H9 (cell line): ENCODE measurements at regions not wholly inside any gene's neighbourhood (a gene's known extent, or its start where the extent isn't known, plus 50 kb on each side); places are given as distances from the start of the nearest gene placed in this dataset.

Experiments
- DNase-seq: peaks from one replicate; pipeline ENCODE4 v3.0.0-alpha.2; 2017
- H2AFZ ChIP-seq: one replicate; pipeline ENCODE4 v1.6.1; 2013; ENCODE audit warnings: mild to moderate bottlenecking, low read length, control low read depth, moderate library complexity
- H2AK5ac ChIP-seq: 2 replicates; pipeline ENCODE4 v1.6.1; 2013; ENCODE audit warnings: low read length, control low read depth, mixed read lengths; ENCODE audit not compliant: insufficient read length
- H2BK120ac ChIP-seq: one replicate; pipeline ENCODE4 v1.6.1; 2013; ENCODE audit warnings: low read depth, mild to moderate bottlenecking, low read length, control low read depth, inconsistent platforms; ENCODE audit not compliant: poor library complexity, severe bottlenecking
- H2BK12ac ChIP-seq: 2 replicates; pipeline ENCODE4 v1.6.1; 2013; ENCODE audit warnings: low read length, control low read depth, mixed read lengths, low read depth; ENCODE audit not compliant: insufficient read length
- H2BK15ac ChIP-seq: 2 replicates; pipeline ENCODE4 v1.6.1; 2013; ENCODE audit warnings: low read depth, low read length, control low read depth
- H2BK20ac ChIP-seq: one replicate; pipeline ENCODE4 v1.6.1; 2013; ENCODE audit warnings: low read depth, mild to moderate bottlenecking, low read length, control low read depth, inconsistent platforms; ENCODE audit not compliant: poor library complexity, severe bottlenecking
- H2BK5ac ChIP-seq: 2 replicates; pipeline ENCODE4 v1.6.1; 2013; ENCODE audit warnings: low read length, control low read depth, mixed read lengths; ENCODE audit not compliant: insufficient read length
- H3K14ac ChIP-seq: 2 replicates; pipeline ENCODE4 v1.6.1; 2013; ENCODE audit warnings: low read length, control low read depth; ENCODE audit not compliant: insufficient read depth
- H3K18ac ChIP-seq: 2 replicates; pipeline ENCODE4 v1.6.1; 2013; ENCODE audit warnings: low read depth, mild to moderate bottlenecking, mixed read lengths, low read length, control low read depth; ENCODE audit not compliant: insufficient read length
- H3K23ac ChIP-seq: 2 replicates; pipeline ENCODE4 v1.6.1; 2013; ENCODE audit warnings: low read length, control low read depth, mixed read lengths, low read depth; ENCODE audit not compliant: insufficient read length
- H3K23me2 ChIP-seq: 2 replicates; pipeline ENCODE4 v1.6.1; 2013; ENCODE audit warnings: low read depth, mild to moderate bottlenecking, mixed read lengths, low read length, control low read depth; ENCODE audit not compliant: insufficient read length, poor library complexity, severe bottlenecking
- H3K27ac ChIP-seq: 2 replicates; pipeline ENCODE4 v1.5.1; 2013; ENCODE audit warnings: low read length, control low read depth, mixed read lengths, low read depth; ENCODE audit not compliant: insufficient read length
- H3K27me3 ChIP-seq: 2 replicates; pipeline ENCODE4 v1.6.1; 2013; ENCODE audit warnings: low read length, control low read depth, inconsistent platforms; ENCODE audit not compliant: insufficient read depth
- H3K4ac ChIP-seq: 2 replicates; pipeline ENCODE4 v1.6.1; 2013; ENCODE audit warnings: low read depth, mild to moderate bottlenecking, control low read depth, inconsistent platforms, low read length, moderate library complexity
- H3K4me1 ChIP-seq: 2 replicates; pipeline ENCODE4 v1.6.1; 2013; ENCODE audit warnings: low read length, control low read depth, inconsistent platforms; ENCODE audit not compliant: insufficient read depth
- H3K4me2 ChIP-seq: 2 replicates; pipeline ENCODE4 v1.6.1; 2013; ENCODE audit warnings: low read length, control low read depth, mixed read lengths; ENCODE audit not compliant: insufficient read length, insufficient read depth
- H3K56ac ChIP-seq: 2 replicates; pipeline ENCODE4 v1.6.1; 2013; ENCODE audit warnings: low read depth, mild to moderate bottlenecking, mixed read lengths, low read length, control low read depth; ENCODE audit not compliant: insufficient read length
- H3K79me1 ChIP-seq: 2 replicates; pipeline ENCODE4 v1.6.1; 2013; ENCODE audit warnings: low read depth, mild to moderate bottlenecking, moderate library complexity, low read length, control low read depth, inconsistent platforms; ENCODE audit not compliant: insufficient read depth, poor library complexity, severe bottlenecking
- H3K79me2 ChIP-seq: 2 replicates; pipeline ENCODE4 v1.6.1; 2013; ENCODE audit warnings: low read length, control low read depth, inconsistent platforms; ENCODE audit not compliant: insufficient read depth
- H3K9ac ChIP-seq: 2 replicates; pipeline ENCODE4 v1.6.1; 2013; ENCODE audit warnings: low read length, control low read depth, mixed read lengths; ENCODE audit not compliant: insufficient read length; ENCODE audit errors: extremely low read depth
- H3K9me3 ChIP-seq: one replicate; pipeline ENCODE4 v1.6.1; 2013; ENCODE audit warnings: low read depth, low read length, inconsistent platforms; ENCODE audit not compliant: control insufficient read depth
- H3T11ph ChIP-seq: one replicate; pipeline ENCODE4 v1.6.1; 2013; ENCODE audit warnings: mild to moderate bottlenecking, low read length, control low read depth, inconsistent platforms
- H4K20me1 ChIP-seq: one replicate; pipeline ENCODE4 v1.6.1; 2013; ENCODE audit not compliant: control insufficient read depth, insufficient read length, insufficient read depth
- H4K5ac ChIP-seq: 2 replicates; pipeline ENCODE4 v1.6.1; 2013; ENCODE audit warnings: low read depth, mild to moderate bottlenecking, mixed read lengths, low read length, control low read depth; ENCODE audit not compliant: insufficient read length
- H4K8ac ChIP-seq: replicated peaks from 2 replicates; pipeline ENCODE4 v1.6.1; 2013; ENCODE audit warnings: low read length, control low read depth, mixed read lengths, low read depth; ENCODE audit not compliant: insufficient read length
- H4K91ac ChIP-seq: 2 replicates; pipeline ENCODE4 v1.6.1; 2013; ENCODE audit warnings: low read depth, mild to moderate bottlenecking, moderate library complexity, mixed read lengths, low read length, control low read depth; ENCODE audit not compliant: insufficient read length
- H3K27ac Mint-ChIP-seq, 3 experiments: 2 replicates in 2 of 3; 3 replicates in 1 of 3; pipeline ENCODE4 v1.8.0; 2020 to 2021; ENCODE audit warnings: mixed read lengths in 3 of 3, mild to moderate bottlenecking in 1 of 3, moderate library complexity in 1 of 3
- H3K27me3 Mint-ChIP-seq: 2 replicates; pipeline ENCODE4 v1.8.0; 2021; ENCODE audit warnings: low read depth, mild to moderate bottlenecking, moderate library complexity, mixed read lengths
- H3K36me3 Mint-ChIP-seq, 3 experiments: 2 replicates in 2 of 3; 3 replicates in 1 of 3; pipeline ENCODE4 v1.8.0; 2020 to 2021; ENCODE audit warnings: low read depth in 3 of 3, mixed read lengths in 3 of 3; ENCODE audit not compliant: insufficient read depth in 1 of 3
- H3K4me1 Mint-ChIP-seq, 2 experiments: 2 replicates each; pipeline ENCODE4 v1.8.0; 2020; ENCODE audit warnings: mixed read lengths in 2 of 2
- H3K4me3 Mint-ChIP-seq, 2 experiments: 2 replicates in 1 of 2; 3 replicates in 1 of 2; pipeline ENCODE4 v1.8.0; 2020 to 2021; ENCODE audit warnings: mild to moderate bottlenecking in 2 of 2, mixed read lengths in 2 of 2, moderate library complexity in 1 of 2
- H3K9me3 Mint-ChIP-seq, 2 experiments: 2 replicates in 1 of 2; 3 replicates in 1 of 2; pipeline ENCODE4 v1.8.0; 2020; ENCODE audit warnings: mild to moderate bottlenecking in 2 of 2, mixed read lengths in 2 of 2, moderate library complexity in 1 of 2
- WGBS: extraction: QIAGEN DNeasy Blood & Tissue Kit; methylation state at CpG from one replicate; pipeline ENCODE4 v1.1.7; 2013; ENCODE audit warnings: missing lambda C conversion rate, low lambda C conversion rate, mixed read lengths; ENCODE audit not compliant: insufficient read length; ENCODE audit errors: extremely low coverage; 5-methylcytosine and 5-hydroxymethylcytosine counted together
- TF ChIP-seq, protein P1 (sequence below): fragments of 200-600 bp; sonication (generic); conservative IDR thresholded peaks from 3 replicates; pipeline ENCODE4 v1.8.0; 2021; ENCODE audit warnings: antibody characterized with exemption, mild to moderate bottlenecking

DNA sequence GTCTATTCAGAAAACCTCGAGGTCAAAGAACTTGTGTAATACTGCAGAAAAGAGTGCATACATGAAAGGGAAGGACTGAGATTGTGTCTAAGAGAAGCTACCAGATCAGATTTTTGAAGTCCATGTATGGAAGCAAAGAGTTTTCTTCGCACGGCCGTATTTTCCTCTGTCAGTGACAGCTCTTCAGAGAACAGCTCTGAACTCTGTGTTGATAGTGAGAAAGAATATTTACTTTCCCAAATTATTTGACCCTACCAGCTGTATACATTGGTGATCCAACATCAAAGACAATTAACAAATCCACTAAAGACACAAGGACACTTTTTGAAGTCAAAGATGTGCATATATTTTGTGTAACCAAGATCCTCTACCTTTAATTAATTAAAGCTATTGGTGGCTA, 107.8 kb upstream of the PSMD7 start:
- H3K27me3 Mint-ChIP-seq, result no peaks in the 10 kb centered on the region; the same call in 1 of the 2 replicates
- no peaks in the 10 kb centered on the region for H3K4me1 Mint-ChIP-seq
- Histone ChIP-seq H3K14ac (no peak overlapping the region), H4K5ac (no peak overlapping the region), H2BK20ac (no peak overlapping the region), H4K91ac (no peak overlapping the region), H3K23ac (no peak overlapping the region), H3K4ac (no peak overlapping the region), H3K9me3 (no peaks in the 10 kb centered on the region), H3K4me1 (no peaks in the 10 kb centered on the region), H2BK15ac (no peak overlapping the region), H3T11ph (no peak overlapping the region), H2AK5ac (no peak overlapping the region), H3K27me3 (no peaks in the 10 kb centered on the region), H3K79me1 (no peaks in the 10 kb centered on the region), H2BK120ac (no peak overlapping the region), H3K56ac (no peak overlapping the region), H2BK5ac (no peak overlapping the region), H3K4me2 (no peak overlapping the region), H2AFZ (no peak overlapping the region), H3K9ac (no peak overlapping the region), H4K20me1 (no peaks in the 10 kb centered on the region), H2BK12ac (no peak overlapping the region), H3K27ac (no peak overlapping the region), H3K23me2 (no peaks in the 10 kb centered on the region), H3K18ac (no peak overlapping the region), H3K79me2 (no peaks in the 10 kb centered on the region), H4K8ac (no peak overlapping the region)
- no peak overlapping the region for H3K27ac Mint-ChIP-seq
- WGBS, result no CpG with 5 or more reads among the region's 4 CpGs
- TF ChIP-seq, protein P1, sequence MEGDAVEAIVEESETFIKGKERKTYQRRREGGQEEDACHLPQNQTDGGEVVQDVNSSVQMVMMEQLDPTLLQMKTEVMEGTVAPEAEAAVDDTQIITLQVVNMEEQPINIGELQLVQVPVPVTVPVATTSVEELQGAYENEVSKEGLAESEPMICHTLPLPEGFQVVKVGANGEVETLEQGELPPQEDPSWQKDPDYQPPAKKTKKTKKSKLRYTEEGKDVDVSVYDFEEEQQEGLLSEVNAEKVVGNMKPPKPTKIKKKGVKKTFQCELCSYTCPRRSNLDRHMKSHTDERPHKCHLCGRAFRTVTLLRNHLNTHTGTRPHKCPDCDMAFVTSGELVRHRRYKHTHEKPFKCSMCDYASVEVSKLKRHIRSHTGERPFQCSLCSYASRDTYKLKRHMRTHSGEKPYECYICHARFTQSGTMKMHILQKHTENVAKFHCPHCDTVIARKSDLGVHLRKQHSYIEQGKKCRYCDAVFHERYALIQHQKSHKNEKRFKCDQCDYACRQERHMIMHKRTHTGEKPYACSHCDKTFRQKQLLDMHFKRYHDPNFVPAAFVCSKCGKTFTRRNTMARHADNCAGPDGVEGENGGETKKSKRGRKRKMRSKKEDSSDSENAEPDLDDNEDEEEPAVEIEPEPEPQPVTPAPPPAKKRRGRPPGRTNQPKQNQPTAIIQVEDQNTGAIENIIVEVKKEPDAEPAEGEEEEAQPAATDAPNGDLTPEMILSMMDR, result no peak
- no peak overlapping the region for H3K4me3 Mint-ChIP-seq
- H3K36me3 Mint-ChIP-seq, result no peaks in the 10 kb centered on the region
- DNase-seq, result no peak
- H3K9me3 Mint-ChIP-seq, result peaks cover 0 to 6% of the 10 kb centered on the region in 2 experiments; a peak in 1 of 5 replicates
